Spleen (tissue), 11 donors: ENCODE measurements at regions not wholly inside any gene's neighbourhood (a gene's known extent, or its start where the extent isn't known, plus 50 kb on each side); places are given as distances from the start of the nearest gene placed in this dataset.

Source experiments
- DNase-seq: peaks from one replicate; pipeline ENCODE4 v3.0.0-alpha.2; 2020
- H3K27ac ChIP-seq, 8 donors: fragments of 200-600 bp; sonication (generic) in 7 of 8; 1 replicate in 4 of 8; 2 replicates in 4 of 8; pipeline versions ENCODE4 v1.5.0 to v1.8.0; 2016 to 2021; ENCODE audit warnings: inconsistent platforms in 4 of 8, mild to moderate bottlenecking in 4 of 8, moderate library complexity in 1 of 8
- H3K27me3 ChIP-seq, 7 donors: fragments of 200-600 bp; sonication (generic) in 6 of 7; replicated peaks in 1 of 7; 1 replicate in 4 of 7; 2 replicates in 3 of 7; pipeline versions ENCODE4 v1.5.0 to v1.8.0; 2016 to 2021; ENCODE audit warnings: inconsistent platforms in 3 of 7, mild to moderate bottlenecking in 1 of 7
- H3K36me3 ChIP-seq, 6 donors: fragments of 200-600 bp; sonication (generic) in 5 of 6; 1 replicate in 4 of 6; 2 replicates in 2 of 6; pipeline versions ENCODE4 v1.5.0 to v1.8.0; 2016 to 2021; ENCODE audit warnings: inconsistent platforms in 2 of 6
- H3K4me1 ChIP-seq, 6 donors: fragments of 200-600 bp; sonication (generic) in 5 of 6; 1 replicate in 3 of 6; 2 replicates in 3 of 6; pipeline versions ENCODE4 v1.5.0 to v1.8.0; 2016 to 2021; ENCODE audit warnings: inconsistent platforms in 3 of 6
- H3K4me3 ChIP-seq, 8 donors: fragments of 200-600 bp; sonication (generic) in 7 of 8; 1 replicate in 4 of 8; 2 replicates in 4 of 8; pipeline versions ENCODE4 v1.5.0 to v1.8.0; 2016 to 2021; ENCODE audit warnings: inconsistent platforms in 4 of 8, mild to moderate bottlenecking in 4 of 8, moderate library complexity in 2 of 8
- H3K9me3 ChIP-seq, 8 donors: fragments of 200-600 bp; sonication (generic) in 7 of 8; 1 replicate in 4 of 8; 2 replicates in 4 of 8; pipeline versions ENCODE4 v1.5.0 to v1.8.0; 2016 to 2021; ENCODE audit warnings: inconsistent platforms in 4 of 8
- POLR2A ChIP-seq, 3 donors: fragments of 450-650 bp; IDR thresholded peaks; one replicate each; pipeline ENCODE4 v1.5.1; 2017; ENCODE audit warnings: antibody characterized with exemption in 3 of 3, mild to moderate bottlenecking in 1 of 3
- POLR2AphosphoS5 ChIP-seq, 3 donors: sonication (generic); formaldehyde crosslinking; IDR thresholded peaks; one replicate each; pipeline ENCODE4 v1.5.1; 2017; ENCODE audit warnings: antibody characterized with exemption in 3 of 3
- WGBS, 5 donors: extraction: QIAGEN DNeasy Blood & Tissue Kit in 3 of 5; methylation state at CpG; one replicate each; pipeline versions ENCODE4 v1.1.5 to v1.1.7; 2013 to 2018; 5-methylcytosine and 5-hydroxymethylcytosine counted together
- intact Hi-C: fragments of 100-400 bp; cut with DNase I; formaldehyde crosslinking; loops from one replicate; pipeline ENCODE4 v1.15.0; 2023; ENCODE audit warnings: low total_unique reads
- TF ChIP-seq, protein P1 (sequence below), 11 experiments: fragments of 200-600 bp in 7 of 11; fragments of 450-650 bp in 4 of 11; sonication (generic) in 4 of 11; IDR thresholded peaks in 8 of 11; conservative IDR thresholded peaks in 3 of 11; 1 replicate in 7 of 11; 2 replicates in 4 of 11; pipeline versions ENCODE4 v1.4.0 to v1.8.0; 2016 to 2021; ENCODE audit warnings: antibody characterized with exemption in 11 of 11, inconsistent platforms in 4 of 11, mild to moderate bottlenecking in 1 of 11
- donor health status: healthy with polysubstance abuse.
- donor health status: DM: no; HTN: no; CAD: no; lungs with moderate emphysema.
- donor health status: DM: no; HTN: no; CAD: no.
- donor health status: Bipolar disorder and iron deficiency.
- donor health status: healthy.
- donor health status: DM: no; HTN: no; CAD: no.
- donor health status: DM: yes; HTN: yes; CAD: no.

DNA sequence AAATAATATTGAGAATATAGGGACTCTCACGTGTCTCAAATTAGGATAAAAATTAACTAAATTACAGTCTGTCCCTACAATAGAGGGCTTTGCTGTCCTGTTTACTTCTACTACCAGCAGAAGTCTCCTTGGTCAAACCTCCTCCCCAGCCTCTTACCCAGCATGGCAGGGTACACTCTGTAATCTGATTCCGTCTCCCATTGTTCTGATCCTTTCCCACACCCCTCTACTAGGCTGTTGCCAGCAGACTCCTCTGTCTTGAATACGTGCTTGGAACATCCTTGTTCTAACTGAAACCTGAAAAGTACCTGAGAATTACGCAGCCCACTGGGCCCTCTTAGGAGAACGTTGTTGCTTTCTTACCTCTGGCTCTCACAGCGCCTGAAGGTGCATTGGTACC, 112.2 kb upstream of the PREP start:
- Histone ChIP-seq H3K4me1 (no peaks in the 10 kb centered on the region), H3K4me3 (no peak overlapping the region), H3K27me3 (peaks cover 0 to 15% (median 0%) of the 10 kb centered on the region in 7 donors), H3K27ac (no peak overlapping the region), H3K9me3 (peaks cover 0 to 11% (median 0%) of the 10 kb centered on the region in 8 donors), H3K36me3 (no peaks in the 10 kb centered on the region)
- intact Hi-C loops: no loop called here
- TF ChIP-seq, protein P1, sequence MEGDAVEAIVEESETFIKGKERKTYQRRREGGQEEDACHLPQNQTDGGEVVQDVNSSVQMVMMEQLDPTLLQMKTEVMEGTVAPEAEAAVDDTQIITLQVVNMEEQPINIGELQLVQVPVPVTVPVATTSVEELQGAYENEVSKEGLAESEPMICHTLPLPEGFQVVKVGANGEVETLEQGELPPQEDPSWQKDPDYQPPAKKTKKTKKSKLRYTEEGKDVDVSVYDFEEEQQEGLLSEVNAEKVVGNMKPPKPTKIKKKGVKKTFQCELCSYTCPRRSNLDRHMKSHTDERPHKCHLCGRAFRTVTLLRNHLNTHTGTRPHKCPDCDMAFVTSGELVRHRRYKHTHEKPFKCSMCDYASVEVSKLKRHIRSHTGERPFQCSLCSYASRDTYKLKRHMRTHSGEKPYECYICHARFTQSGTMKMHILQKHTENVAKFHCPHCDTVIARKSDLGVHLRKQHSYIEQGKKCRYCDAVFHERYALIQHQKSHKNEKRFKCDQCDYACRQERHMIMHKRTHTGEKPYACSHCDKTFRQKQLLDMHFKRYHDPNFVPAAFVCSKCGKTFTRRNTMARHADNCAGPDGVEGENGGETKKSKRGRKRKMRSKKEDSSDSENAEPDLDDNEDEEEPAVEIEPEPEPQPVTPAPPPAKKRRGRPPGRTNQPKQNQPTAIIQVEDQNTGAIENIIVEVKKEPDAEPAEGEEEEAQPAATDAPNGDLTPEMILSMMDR (IDR thresholded peaks at IDR 0.05 in 8 of 11, conservative IDR thresholded peaks at IDR 0.05 in 3 of 11): no peak
- WGBS, 5 donors: 85 to 94% (median 89%) methylated on average over 6 of the region's 6 CpGs
- no peak for DNase-seq

DNA sequence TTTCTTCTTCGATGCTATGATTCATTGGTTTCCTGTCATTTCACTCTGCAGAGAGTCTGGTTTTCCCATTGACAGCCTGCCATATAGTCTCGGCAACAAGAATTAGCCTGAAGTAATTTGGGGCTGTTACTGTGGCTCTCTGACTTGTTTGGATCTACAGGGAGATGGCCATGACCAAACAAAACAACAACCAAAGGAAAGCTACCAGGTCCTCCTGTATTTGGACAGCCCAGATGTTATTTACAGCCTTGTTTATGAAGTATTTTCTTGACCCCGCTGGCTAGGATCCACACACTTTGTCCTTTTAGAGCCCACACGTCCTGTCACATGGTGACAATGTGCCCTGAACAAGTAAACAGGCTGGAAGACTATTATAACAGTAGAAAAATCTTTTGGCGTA, 111.4 kb upstream of the PREP start:
- WGBS, 5 donors: 47 to 64% (median 55%) methylated on average over 5 of the region's 5 CpGs
- H3K4me3 ChIP-seq: no peak overlapping the region
- intact Hi-C loops: no loop called here
- H3K9me3 ChIP-seq: peaks cover 0 to 11% (median 0%) of the 10 kb centered on the region in 8 donors
- TF ChIP-seq POLR2AphosphoS5 (IDR thresholded peaks at IDR 0.05) (no peak), POLR2A (IDR thresholded peaks at IDR 0.05) (no peak)
- TF ChIP-seq, protein P1 (IDR thresholded peaks at IDR 0.05 in 8 of 11, conservative IDR thresholded peaks at IDR 0.05 in 3 of 11): no peak
- H3K27ac ChIP-seq: no peak overlapping the region
- H3K36me3 ChIP-seq: no peaks in the 10 kb centered on the region
- DNase-seq: no peak
- H3K4me1 ChIP-seq: no peaks in the 10 kb centered on the region
- peaks cover 0 to 18% (median 0%) of the 10 kb centered on the region in 7 donors for H3K27me3 ChIP-seq

- Histone ChIP-seq H3K9me3 (no peaks in the 10 kb centered on the region), H3K27ac (no peak overlapping the region), H3K27me3 (peaks cover 0 to 18% (median 0%) of the 10 kb centered on the region in 7 donors), H3K36me3 (no peaks in the 10 kb centered on the region), H3K4me1 (no peaks in the 10 kb centered on the region), H3K4me3 (no peak overlapping the region)
- 84 to 95% (median 93%) methylated on average over 2 of the region's 2 CpGs for WGBS, 5 donors
- TF ChIP-seq POLR2A (IDR thresholded peaks at IDR 0.05): no peak
- TF ChIP-seq, protein P1 (IDR thresholded peaks at IDR 0.05 in 8 of 11, conservative IDR thresholded peaks at IDR 0.05 in 3 of 11): no peak
- TF ChIP-seq POLR2AphosphoS5 (IDR thresholded peaks at IDR 0.05): no peak
- intact Hi-C loops: no loop called here
- no peak for DNase-seq
Measured at GRCh38 chr6:105511639-105512038, 108.8 kb upstream of the PREP start.

- intact Hi-C loops: no loop called here
- no peaks in the 10 kb centered on the region for H3K36me3 ChIP-seq
Measured at GRCh38 chr6:105510746-105511145, 107.9 kb upstream of the PREP start.

More at GRCh38 chr6:105510746-105511145, 107.9 kb upstream of the PREP start:
- Histone ChIP-seq H3K27ac (no peak overlapping the region), H3K9me3 (no peaks in the 10 kb centered on the region), H3K27me3 (peaks cover 0 to 18% (median 0%) of the 10 kb centered on the region in 7 donors), H3K4me3 (no peak overlapping the region), H3K4me1 (no peaks in the 10 kb centered on the region)
- TF ChIP-seq POLR2AphosphoS5 (IDR thresholded peaks at IDR 0.05) (no peak), POLR2A (IDR thresholded peaks at IDR 0.05) (no peak)
- TF ChIP-seq, protein P1 (IDR thresholded peaks at IDR 0.05 in 8 of 11, conservative IDR thresholded peaks at IDR 0.05 in 3 of 11): no peak
- DNase-seq: no peak
